Effector CD4-positive, alpha-beta T cell (primary cell): ENCODE measurements at regions not wholly inside any gene's neighbourhood (a gene's known extent, or its start where the extent isn't known, plus 50 kb on each side); places are given as distances from the start of the nearest gene placed in this dataset.
A peak's percentile ranks its signal among the peaks of the same experiment; 100 is the strongest.
"Not testable (repeated sequence)": the region's sequence is repeated elsewhere in the genome, so short reads cannot be mapped to it uniquely, and the experiment has no call there.

Experiments used
- DNase-seq: peaks from one replicate; pipeline ENCODE4 v3.0.0-alpha.2; 2020

DNA sequence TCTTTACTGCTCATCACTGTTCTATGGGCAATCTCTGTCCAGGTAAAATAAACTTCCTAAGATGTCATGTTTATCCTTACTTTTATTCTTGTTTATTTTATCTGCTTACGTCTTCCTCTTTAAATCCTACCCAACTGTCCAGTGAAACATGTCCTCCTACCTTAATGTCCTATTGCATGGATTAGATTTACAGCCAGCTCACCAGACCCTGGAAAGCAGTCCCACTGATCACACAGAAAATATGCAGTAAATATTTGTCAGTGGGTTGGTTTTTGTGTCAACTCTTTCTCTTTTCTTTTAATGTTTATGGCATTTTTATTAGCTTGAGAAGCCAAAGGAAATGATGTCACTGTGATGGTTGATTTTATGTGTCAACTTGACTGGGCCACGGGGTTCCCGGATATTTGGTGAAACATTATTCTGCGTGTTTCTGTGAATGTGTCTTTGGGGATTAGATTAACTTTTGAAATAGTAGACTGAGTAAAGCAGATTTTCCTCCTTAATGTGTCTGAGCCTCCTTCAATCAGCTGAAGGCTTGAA lies 258.3 kb downstream of the SRGAP2C start:
- DNase-seq, result no peak

DNA sequence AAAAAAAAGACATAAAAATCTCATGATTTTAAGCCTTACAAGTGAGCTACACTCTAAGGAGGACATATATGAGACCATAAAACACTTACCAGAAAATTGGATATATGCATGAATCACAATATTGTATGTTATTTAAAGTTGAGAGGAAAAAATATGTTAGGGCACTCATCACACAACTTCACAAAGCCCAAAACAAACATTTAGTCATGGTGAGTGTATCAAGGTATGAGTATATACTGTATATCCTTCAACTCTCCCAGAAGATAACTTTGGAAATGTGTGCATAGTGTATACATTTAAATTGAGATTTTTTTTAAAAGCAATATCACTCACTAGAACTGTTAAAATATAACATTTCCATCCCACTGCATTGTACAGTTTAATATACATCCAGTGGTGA lies 259.3 kb downstream of the SRGAP2C start:
- DNase-seq, result no peak

DNA sequence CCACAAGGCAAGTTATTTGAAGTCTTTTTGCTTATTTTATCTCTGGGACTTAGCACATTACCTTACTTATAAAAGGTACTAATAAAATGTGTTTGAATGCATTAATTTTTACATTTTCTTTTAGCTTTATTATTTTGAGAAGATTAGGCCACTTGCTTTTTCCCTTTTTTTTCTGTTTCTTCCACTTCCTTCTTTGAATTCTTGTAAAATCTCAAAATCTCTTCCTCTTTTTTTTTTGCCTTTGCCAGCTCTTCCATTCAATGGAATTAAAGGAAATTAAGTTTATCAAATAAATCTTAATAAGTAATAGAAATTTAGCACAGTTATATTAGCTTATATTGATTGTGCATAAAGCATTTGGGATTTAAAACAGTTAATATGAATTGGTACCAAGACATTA lies 260.9 kb downstream of the SRGAP2C start:
- DNase-seq, result no peak

DNA sequence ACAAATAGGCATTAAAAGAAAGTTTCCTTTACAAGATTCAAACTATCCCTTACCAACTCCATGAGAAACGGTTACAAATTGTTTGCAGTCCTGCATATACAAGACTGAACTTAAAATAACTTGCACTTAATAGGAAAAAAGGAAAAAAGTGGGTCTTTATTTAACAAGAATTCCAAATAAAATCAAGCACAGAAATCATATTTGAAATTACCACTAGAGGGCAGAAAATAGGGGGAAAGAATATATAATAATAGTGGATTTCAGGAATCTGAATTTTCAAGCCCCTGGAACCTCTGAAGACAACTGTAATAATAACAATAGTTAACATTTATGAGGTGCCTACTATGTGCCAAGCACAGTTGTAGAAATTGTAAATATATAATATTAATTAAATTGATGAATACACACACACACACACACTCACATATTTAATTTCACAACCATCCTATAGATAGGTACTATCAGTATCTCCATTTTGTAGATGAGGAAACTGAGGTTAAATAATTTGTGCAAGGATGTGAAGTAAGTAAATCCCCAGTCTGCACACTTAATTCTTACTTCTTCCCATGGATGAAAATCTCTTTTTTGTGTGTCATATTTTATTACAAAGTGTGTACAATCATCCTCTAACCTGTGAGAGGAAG lies 262.6 kb downstream of the SRGAP2C start:
- not testable (repeated sequence) for DNase-seq

DNA sequence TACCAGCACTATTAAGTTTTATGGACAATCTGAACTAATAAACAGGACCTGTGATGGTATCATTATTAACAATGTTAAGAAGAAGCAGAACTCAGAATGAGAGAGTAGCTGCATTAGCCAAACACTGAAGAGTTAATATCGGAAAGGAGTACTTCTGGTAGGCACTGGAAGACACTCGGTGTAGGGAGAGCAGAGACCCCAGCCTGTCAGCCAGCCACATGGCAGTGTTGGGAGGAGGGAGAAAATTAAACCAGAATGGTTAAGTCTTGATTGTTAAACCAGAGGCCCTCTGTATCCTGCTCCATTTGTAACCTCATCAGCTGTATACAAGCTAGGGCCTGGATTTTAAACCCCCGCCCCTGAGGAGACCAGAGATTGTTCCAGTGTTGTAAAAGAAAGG lies 263.3 kb downstream of the SRGAP2C start:
- DNase-seq, result not testable (repeated sequence)

DNA sequence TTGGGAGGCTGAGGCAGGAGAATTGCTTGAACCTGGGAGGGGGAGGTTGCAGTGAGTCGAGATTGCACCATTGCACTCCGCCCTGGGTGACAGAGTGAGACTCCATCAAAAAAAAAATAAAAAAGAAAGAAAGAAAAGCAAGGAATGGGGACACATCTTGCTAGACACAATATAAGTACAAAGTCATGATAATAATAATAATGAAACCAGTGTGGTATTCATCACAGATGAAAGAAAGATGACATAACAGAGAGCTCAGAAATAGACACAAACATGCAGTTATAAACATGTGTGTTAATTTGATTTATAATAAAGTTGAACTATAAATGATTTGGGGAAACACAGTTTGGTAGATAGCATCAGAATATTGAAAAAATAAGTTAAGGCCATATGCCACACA lies 264.1 kb downstream of the SRGAP2C start:
- no peak for DNase-seq

DNA sequence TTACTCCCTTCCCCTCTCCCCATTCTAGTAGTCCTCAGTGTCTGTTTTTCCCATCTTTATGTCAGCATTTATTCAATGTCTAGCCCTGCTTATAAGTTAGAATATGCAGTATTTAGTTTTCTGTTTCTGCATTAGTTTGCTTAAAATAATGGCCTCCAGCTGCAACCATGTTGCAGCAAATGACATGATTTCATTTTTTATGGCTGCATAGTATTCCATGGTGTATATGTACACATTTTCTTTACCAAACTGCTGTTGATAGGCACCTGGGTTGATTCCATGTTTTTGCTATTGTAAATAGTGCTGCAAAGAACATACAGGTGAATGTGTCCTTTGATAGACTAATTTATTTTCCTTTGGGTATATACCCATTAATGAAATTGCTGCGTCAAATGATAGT lies 267.7 kb downstream of the SRGAP2C start:
- DNase-seq, result no peak

DNA sequence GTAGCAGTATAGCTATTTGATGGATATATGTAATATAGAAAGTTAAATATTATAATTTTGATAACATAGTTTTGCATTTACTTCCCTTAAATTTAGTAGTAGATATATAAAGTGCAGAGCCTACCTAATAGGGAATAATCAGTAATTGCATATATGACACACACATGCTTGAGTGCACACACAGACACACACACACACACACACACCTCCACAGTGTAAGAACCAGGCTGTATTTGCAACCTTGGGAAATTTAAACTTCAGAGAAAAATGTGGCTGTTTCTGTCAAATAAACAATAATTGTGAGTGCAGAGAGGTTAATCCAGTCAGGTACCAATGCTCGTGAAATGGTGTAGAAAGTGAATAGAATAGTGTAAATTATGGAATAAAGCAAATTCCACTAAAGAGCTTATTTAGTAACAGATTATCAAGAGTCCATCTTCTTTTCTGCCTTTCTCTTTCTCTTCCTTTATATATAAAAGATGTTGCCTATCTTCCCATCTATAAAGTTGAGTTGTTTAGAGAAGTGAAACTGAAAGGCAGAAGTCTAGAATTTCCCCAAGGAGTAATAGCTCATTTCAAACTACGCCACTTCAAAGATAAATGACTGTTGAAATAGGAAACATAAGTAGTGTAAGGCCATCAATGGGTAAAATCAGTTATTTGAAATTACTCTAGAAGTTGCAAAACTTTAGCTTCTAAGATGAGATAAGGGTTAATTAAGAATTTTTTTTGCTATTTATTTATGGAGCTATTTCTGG lies 273.7 kb downstream of the SRGAP2C start:
- no peak for DNase-seq

DNA sequence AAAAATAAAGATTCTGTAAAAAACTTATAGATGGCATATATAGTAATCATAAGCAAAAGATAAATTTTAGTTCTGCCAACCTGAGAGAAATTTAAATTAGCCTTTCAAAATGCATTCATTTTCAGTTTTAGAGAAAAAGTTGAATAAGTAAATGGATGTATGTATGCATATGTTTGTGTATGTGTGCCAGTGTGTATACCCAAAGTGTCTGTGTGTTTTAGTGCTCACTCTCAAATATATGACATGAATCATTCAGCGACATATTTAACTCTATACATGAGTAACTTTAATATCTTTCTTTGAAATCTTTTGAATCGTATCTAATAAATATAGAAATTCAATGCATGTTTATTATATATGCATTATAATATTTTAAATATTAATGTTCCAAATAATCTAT lies 274.5 kb downstream of the SRGAP2C start:
- DNase-seq, result no peak

DNA sequence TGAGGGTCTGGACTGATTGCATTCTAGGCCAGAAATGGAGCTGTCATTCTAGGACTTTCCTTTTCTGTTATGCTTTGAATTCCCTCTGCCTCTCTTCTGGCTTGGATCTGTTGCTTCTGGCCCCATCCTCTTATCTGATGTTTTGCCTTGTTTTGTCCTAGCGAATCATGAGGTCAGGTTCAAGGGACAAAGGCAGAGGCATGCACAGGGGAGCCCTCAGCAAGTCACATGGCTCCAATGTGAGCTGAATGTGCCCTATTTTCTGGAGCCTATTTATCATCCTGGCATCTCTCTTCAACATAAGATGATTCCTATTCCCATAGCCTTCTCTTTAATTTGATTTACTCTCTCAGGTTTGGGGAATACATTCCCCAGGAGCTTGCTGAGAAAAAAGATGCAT lies 284.6 kb downstream of the SRGAP2C start:
- not testable (repeated sequence) for DNase-seq

DNA sequence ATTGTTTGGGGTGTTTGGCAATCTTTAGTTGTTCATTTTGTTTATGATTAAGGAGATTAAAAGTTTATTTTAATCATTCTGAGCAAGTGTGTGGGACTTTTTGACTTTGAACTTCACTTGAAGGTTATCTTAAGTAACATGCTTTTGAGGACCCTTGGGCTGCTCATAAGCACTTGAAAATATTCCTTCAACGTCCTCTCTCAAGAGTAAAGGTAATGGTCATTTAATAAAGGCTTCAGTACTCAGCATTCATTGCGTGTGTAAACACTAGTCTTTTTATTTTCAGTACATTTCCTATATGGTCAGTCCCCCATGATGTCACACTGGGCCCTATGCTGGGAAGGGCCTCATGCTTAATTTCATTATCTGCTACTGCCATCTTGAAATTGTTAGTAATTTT lies 285.6 kb downstream of the SRGAP2C start:
- DNase-seq, result not testable (repeated sequence)

DNA sequence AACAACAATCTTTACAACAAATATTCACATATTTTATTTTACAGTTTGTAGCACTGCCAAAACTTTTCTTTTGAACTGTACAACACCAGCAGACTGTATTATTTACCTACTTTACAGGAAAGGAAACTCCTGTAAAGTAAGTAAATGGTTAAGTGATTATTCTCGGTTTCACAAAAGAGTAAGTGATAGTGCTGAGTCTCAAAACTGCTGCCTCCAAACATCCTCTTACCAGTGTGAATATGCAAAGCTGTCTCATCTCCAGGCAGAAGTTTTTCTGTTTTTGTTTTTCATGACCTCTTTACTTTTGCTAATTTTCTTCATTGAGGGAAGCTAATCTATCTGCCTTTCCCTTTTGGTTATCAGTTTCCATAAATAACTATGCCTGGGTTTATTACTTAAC lies 286.7 kb downstream of the SRGAP2C start:
- DNase-seq, result no peak

DNA sequence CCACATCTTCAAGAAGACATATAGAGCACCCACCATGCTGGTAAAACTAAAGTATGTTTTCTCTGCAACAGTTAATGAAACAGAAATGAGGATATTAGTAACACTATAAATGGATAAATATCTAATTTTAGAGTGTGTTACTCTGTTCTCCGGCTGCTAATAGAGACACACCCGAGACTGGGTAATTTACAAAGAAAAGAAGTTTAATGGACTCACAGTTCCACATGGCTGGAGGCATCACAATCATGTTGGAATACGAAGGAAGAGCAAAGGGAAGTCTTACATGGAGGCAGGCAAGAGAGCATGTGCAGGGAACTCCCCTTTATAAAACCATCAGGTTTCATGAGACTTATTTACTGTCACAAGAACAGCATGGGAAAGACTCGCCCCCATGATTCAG lies 287.2 kb downstream of the SRGAP2C start:
- DNase-seq, result no peak

DNA sequence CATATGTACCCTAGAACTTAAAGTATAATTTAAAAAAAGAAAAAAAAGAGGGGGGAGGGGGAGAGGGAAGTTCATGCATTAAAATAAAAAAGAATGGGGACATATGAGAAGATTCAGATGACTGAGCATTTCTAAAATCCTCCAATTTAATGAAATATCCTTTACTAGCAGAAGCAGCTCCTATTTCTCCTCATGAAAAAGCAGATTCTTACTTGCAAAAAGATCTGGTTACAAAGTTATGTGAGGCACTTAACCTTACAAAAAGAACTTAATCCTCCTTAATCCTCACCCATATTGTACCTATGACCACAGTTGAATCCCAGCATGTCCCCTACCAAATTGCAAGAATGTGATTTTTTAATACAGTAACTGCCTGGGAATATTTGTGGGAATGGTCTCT lies 298.5 kb downstream of the SRGAP2C start:
- DNase-seq, result no peak

DNA sequence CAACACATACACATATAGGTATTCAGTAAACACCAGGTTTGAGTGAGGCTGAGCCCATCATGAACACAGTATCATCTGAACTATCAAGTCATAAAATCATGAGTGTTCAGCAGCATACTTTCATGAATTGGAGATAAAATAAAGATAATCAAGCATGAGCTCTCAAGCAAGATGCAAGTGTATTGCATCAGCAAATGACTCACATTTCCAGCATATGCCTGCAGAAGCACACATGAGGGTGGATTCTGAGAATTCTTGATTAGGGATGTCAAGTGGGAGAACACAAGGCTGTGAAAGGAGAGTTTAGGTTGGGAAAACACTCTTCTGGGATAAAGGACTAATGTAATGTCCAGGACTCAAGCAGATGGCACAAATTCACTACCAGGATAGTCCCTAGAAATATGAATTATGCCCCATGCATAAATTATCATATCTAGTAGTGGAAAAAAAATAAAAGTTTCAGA lies 299.2 kb downstream of the SRGAP2C start:
- no peak for DNase-seq

DNA sequence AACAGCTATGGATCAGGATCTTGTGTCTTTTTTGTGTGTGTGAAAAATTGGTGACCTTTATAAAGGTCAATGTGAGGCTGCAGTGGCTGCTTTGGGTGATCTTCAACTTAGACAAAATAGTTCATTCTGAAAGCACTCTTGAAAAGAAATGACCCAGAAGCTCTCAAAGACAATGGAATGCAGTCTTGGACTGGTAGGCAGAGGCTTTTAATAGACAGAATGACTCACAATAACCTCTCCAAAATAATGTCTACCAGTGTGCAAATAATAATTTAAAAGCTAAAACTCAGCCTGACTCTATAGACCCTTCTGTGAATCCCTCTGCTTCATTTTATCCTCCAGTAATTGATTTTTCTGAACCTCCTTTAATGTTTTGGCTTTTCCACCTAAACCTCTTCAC lies 310.0 kb downstream of the SRGAP2C start:
- DNase-seq, result not testable (repeated sequence)

DNA sequence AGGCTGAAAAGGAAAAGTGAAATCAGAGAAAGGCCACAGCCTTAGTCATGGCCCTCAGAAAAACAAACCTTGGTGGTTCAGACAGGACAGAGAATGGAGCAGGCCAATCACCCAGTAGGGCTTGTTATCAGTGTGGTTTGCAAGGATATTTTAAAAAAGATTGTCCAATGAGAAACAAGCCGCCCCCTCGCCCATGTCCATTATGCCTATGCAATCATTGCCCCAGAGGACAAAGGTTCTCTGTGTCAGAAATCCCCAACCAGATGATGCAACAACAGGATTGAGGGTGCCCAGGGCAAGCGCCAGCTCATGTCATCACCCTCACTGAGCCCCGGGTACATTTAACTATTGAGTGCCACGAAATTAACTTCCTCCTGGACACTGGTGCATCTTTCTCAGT lies 326.7 kb downstream of the SRGAP2C start:
- not testable (repeated sequence) for DNase-seq

DNA sequence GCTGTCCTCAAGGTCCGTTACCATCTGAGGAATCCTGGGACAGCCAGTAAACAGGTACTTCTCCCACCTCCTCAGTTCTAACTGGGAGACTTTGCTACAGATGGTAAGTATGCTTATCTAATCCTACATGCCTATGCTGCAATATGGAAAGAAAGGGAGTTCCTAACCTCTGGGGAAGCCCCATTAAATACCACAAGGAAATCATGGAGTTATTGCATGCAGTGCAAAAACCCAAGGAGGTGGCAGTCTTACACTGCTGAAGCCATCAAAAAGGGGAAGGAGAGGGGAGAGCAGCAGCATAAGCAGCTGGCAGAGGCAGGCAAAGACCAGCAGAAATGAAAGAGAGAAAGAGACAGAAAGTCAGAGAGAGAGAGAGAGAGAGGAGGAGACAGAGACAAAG lies 327.1 kb downstream of the SRGAP2C start:
- DNase-seq, result not testable (repeated sequence)

DNA sequence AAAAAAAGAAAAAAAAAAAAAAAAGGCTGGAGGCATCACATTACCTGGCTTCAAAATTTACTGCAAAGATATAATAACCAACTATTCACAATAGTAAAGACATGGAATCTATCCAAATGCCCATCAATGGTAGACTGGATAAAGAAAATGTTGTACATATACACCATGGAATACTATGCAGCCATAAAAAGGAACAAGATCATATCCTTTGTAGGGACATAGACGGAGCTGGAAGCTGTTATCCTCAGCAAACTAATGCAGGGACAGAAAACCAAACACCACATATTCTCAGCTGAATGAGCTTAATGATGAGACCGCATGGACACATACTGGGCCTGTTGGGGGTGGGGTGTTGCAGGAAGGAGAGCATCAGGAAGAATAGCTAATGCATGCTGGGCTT lies 330.5 kb downstream of the SRGAP2C start:
- no peak for DNase-seq

DNA sequence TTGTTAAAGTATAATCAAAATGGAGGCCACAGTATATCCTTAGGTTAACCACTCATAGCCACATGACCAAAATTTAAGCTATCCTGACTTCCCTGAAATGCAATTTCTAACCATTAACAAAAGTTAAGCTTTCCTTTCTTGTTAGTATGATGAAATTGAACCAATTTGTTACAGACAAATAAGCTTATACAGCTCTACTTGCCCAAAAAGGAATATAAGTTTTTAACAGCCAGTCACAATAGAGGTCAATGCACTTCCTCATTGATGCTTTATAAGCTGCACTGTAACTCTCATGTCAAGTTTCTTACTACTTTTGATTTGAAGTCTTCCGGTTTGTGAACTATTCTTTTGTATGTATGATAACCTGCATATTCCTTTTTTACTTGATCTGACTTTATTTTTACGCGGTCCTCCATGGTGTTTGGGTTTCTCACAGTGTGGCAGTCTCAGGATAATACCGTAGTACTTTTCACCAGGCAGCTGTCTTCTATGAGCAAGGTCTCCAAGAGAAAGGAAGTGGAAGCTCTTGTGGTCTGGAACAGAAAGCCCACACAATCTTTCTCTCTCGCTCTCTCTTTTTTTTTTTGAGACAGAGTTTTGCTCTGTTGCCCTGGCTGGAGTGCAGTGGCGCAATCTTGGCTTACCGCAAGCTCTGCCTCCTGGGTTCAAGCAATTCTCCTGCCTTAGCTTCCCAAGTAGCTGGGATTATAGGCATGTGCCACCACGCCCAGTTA lies 331.6 kb downstream of the SRGAP2C start:
- peak; percentile 4 for DNase-seq

DNA sequence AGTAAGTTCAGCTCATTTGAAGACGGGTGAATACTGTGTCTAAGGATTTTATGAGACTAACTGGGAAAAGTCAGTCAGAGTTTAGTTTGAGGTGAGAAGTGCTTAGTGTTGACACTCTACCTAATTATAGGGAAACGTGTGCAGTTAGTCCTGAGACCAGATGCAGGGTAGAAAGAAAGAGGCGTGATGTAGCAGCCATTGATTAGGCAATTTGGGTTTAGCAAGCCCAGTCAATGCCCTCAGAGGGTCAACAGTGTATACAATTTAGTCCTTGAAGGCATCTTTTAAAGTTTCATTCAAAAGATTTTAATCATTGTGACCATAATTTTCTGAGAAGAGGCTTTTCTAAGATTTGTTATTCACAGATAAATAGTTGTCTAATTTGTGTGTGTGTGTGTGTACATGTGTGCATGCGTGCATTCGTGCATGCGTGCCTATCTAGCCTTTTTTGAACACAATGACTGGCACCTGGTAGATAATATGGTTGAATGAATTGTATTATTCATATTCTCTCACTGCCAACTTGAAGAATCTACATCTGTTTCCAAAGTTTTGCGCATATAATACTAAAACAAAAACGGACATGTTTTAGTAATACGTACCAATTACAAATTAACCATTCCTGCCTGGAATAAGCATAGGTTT lies 332.9 kb downstream of the SRGAP2C start:
- no peak for DNase-seq

DNA sequence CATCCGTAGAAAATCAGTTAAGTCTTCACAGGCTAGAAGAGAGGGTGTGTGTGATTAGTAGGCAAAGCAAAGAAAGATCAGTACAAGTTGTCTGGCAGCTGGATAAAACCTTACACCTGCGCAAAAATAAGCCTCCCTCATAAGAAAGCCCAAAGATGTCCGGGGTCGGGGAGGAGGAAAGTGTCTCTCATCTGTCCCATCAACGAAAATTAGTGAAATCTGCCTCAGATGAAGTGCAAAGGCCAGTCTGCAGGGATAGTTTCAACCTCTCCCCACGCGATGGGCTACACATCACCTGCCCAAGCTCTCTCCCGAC lies 333.9 kb downstream of the SRGAP2C start:
- no peak for DNase-seq
